ENCODE measurements at regions not wholly inside any gene's neighbourhood (a gene's known extent, or its start where the extent isn't known, plus 50 kb on each side); places are given as distances from the start of the nearest gene placed in this dataset.

DNA sequence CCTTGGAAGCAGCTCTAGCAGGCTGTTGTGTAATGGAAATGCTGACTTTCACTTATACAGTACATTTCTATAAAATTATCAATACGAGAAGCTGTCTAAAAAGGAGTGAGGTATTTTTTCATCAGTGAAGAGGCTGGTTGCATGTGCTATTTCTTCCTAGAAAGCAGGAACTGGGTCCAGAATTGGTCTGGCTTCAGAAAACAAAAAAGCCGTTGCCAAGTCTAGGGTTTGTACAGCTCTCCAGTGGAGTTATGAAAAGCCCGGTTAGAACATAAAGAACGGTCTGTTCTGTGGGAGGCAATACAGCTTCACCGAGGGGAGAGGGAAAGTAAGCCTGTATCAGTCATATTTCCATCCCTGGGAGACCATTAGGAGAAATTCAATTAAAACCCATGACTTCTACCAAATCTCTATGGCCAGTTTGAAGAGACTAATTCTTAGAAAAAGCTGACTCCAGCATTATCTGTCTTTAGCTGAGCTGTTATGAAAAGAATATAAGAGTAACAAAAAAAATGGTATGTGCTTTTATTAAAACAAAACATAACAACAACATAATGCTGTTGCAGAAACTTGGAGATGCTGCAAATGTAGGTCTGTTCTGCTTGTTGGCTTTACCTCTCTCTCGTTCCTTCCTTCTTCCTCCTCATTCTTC, 217.0 kb downstream of the CMPK2 start:
- DNase-seq: no peak

DNA sequence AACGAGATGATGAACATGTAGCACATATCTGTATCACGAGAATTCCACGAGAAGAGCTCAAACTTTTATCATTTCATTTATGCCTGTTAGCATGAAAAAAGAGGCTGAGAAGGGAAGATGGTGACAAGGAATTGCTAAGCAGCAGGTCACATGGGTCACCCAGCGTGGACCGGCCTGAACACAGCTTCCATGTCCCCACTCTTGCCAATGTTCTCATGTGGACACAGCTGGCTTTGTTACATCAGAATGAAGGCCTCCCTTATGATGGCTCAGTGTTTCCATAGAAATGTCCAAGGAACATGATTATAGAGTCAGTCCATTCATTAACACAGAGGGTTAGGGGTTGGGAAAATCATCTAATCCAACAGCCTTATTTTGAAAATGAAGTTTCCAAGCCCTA, 215.4 kb downstream of the CMPK2 start:
- DNase-seq: no peak

DNA sequence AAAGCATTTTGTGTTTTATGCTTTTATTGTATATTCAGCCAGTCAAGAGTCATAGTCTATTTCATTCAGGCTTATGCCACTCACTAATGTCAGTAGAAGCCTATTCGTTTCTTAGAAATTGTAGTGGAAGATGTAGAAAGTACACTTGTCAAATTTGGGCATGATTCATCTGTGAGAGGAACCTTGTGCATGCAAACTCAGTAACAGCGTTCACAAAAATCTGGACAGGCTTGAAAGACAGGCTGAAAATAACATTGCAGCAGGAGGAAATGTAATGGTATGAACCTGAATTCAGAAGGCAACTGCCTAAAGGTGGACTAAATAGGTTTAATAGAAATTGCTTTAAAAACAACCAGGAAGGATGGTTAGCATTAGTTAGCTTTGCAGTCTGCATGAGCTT, 213.5 kb downstream of the CMPK2 start:
- no peak for DNase-seq

DNA sequence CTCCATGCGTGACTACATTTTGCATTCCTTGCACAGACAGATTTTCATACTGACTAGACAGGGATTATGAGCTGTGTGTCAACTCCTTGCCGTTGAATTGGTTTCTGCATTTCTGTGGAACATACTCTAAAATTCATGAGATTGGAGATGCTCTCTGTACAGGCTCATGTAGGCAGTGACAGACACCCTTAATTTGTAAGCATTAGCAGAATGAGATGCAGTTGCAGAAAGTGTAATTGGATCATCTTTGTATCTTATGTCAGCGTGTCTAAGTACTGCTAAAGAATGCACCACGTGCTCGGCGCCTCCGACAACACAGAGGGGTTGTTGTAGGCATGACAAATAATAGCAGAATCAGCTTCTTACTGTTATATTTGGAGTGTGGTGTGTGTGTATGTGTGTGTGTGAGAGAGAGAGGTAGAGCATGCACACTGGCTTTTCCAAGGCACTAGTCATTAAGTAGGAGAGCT, 212.4 kb downstream of the CMPK2 start:
- no peak for DNase-seq

DNA sequence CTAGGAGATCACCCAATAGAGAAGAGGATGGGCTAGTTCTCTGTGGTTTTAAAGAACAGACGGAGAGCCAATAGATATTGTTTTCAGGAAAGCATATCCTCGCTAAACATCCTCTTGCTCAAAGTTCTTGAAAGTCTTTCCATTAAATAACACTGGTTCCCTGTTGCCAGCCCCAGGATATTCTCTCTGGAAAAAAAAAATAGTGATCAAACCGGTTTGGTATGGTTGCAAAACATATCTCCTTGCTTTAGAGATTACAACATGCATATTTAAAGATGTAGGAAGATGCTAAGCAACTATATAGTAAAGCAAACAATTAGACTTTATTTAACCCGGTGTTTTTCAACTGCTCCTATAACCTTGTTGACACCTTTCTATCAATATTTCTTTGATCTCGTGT, 211.4 kb downstream of the CMPK2 start:
- DNase-seq: no peak

DNA sequence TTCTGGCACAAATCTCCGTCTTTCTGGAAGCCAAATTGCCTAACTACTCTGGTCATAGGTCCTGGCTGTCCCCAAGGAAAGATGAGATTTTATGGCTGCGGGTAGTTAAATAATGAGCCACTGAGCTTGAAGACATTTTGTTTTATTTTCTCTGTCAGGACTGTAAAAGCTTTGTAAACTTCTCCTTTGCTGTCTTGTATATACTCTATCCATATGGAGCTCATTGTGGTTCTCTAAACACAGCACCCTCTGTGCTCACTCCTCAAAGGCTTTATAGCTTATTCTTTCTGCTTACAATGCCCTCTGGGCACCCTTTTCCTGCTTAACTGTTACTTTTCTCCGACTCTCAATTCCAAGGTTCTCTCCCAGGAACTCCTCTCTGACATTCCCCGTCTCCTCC, 209.1 kb downstream of the CMPK2 start:
- DNase-seq: no peak

DNA sequence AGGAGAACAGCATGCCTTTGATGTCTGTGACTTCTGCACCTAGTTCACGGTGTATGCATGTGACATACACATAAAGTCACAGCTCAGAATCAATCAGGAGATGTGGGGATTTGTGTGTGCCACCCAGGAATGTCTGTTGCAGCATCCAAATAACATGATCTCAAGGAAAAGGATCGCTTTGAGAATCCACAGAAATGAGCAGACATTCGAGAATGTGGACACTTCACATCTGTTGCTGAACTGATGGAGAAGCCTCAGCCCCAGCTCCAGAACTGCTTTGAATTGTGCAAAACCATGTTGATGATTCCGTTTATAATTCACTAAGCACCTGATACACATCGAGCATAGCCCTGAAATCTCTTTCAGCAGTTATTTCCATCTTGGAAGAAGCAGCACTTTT, 208.6 kb downstream of the CMPK2 start:
- DNase-seq: no peak

DNA sequence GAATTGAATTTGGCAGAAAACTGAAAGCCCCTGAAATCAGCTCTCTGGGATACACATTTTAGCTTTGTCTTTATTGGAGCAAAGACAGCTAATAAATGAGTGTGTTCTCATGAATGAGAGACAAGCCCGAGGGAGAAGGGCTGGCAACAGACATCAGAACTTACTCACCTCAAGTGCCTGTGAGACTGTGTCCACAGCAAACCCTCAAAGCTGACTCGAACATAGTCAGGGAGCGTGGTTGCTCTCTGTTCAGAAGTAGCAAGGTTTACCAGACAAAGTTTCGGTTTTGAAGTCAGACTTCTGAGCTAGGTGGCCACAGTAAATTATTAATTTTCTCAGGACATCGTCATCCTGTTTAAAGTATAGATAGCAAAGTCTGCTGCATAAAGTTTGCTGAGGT, 207.9 kb downstream of the CMPK2 start:
- no peak for DNase-seq

DNA sequence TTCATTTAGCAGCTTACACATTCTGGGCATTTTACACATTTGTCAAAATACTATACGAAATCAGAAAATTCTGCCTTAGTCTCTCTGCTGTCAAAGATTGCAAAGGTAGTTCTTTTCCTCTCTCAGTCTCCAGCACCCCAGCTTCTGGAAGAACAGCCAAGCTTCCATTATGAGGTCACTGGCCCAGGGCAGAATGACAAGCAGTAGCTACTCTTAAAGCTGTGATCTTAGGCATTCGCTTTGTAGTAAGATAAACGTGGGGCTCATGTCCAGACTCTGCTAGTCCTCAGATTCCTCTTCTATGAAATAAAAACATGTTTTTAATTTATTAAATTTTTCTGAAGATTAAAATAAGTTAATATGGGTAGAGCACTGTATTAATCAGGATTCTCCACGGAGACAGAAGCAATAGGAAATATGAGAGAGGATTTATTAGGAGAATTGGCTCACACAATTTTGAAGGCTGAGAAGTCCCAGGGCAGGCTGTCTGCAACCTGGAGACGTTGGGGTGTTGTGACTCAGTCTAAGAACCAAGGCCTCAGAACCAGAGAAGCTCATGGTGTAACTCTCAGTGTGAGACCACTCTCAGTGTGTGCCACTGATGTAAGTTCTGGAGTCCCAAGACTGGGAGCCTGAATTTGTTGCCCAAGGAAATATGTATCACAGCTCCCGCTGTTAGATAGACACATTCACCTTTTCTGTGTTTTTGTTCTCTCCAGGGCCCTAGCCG, 201.2 kb downstream of the CMPK2 start:
- no peak for DNase-seq

DNA sequence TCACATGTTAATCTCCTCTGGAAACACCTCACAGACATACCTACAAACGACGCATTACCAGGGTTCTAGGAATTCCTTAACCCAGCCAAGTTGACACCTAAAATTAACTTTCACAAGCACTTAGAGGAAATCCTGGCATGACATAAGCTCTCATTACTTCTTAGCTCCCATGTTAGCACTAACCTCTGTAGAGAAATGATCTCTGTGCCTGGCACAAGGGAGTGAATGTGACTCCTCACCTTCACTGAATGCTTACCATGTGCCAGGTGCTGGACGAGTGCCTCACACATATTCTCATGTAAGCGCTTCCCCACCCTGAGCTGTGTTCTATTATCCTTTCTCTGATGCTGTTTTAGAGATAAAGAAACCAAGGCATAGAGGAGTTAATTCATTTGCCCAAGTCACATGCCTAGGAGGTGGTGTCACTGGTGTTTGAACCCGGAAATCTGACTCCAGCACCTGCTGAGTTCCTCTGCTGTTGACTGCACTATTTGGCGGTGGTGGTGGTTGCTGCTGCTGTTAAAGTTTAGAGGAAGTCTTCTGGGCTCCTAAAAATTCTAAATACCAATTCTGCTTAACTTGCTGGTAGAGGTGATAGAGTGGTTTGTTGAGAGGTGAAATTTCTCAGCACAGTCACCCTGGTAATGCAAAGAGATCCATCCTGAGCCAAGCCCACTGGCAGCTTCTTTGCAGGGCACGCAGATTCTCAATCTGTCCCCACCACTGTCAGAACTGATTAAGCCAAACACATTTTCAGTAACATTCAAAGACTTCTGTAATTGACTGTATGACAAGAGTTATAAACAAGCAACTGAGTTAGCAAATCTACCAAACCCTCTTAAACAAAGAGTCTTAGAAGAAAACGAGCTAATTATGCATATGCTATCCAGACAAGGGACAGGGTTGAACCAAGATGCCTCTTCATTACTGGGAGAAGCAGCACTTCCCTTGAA, 200.3 kb downstream of the CMPK2 start:
- DNase-seq: no peak

DNA sequence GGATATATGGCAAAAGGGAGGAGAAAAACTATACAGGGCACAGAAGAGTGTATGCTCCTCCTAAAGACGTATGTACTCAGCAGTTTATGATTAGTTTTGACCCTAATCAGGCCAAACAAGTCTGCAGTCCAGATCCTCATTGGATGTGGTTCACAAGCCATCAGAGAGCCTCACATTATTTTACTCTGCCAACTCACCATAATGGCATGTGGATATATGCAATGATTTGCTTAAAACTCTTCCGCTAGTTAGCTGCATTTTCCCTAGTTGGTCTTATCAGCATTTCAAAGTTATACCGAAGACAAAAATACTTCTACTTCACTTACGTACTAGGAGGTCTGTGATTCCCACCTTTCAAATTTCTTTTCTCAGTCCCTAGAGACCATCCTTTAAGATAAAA, 198.4 kb downstream of the CMPK2 start:
- no peak for DNase-seq

DNA sequence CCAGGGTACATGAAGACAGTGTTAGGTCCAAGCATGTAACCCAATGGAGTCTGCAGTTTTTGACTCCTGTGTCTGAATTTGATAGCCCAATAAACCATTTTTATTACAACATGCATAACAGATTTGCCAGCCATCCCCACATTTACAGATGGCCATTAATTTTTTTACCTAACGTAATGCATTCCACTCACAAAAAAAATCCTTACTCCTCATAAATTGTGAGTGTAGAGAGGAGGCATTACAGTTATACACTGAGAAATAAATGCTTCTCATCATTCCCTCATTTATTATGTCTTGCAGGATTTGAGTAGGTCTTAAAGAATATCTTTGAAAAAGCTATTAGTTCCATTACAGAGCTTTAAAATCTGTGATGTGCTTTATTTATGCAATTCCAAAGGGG, 193.8 kb downstream of the CMPK2 start:
- no peak for DNase-seq

DNA sequence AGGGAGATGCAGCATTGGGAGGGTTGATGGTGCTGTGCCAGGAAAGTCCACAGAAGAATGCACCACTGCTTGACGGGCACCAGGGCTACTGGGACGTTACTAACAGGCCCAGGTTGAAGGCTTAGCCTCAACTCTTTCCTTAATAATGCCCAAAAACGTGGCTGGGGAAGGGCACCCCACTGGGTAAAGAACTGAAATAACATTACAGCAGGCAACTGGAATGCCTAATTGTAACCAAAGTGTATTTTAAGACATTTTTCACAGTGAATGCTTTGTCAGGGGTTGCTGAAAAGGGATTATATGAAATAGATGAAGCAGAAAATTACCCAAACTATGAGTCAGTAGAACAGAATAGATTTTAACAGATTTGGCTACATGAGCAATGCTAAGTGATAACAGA, 191.3 kb downstream of the CMPK2 start:
- no peak for DNase-seq

DNA sequence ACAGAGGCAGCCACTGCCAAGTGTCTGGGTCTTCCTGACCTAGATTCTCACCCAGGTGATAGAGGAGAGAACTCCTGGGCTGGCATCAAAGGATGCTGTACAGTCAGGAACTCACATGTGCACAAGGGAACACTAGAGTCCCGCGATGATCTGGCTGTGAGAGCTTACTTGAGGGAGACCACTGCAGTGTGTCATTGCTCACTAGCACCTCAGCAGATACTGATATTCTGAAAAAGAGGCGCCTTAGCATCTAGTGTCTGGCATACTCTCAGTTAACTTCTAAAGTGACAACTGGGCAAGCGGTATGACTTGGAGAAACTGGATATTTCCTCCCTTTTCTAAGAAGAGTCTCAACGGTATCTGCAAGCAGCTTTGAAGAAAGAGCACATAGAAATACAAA, 189.9 kb downstream of the CMPK2 start:
- no peak for DNase-seq

DNA sequence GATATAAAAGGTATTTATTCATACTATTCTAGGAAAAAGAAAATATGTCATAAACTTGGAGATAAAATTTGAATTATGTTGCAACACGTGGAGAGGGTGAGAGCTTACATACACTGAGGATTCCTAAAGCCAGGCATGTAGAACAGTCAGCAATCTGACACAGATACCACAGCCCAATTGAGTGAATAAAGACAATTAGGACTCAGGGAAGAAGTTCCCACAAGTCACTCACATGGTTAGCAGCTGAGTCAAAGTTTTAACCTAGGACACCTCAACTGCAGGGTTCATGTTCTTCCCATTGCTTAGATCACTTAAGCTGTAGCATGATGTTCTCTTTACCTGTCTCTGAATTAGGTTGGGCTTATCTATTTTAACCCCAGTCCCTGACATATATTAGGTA, 189.5 kb downstream of the CMPK2 start:
- no peak for DNase-seq

DNA sequence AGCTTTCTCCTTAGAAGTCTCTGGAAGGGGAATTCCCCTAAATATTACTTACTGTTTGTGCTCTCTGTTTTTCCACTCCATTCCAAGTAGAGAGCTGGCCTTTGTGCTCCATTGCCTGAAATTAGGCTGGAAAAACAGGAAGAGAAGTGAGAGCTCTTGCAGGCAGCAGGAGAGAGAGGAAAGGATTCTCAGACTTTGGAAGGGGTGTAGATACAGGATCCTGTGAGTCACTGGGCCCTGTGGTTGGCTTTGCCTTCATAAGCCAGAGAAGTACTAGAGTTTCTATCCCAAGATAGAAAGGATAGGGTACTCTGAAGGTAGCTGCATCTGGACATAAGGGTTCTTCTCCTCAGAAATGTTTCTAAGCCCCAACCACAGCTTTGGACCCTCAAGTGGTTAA, 188.9 kb downstream of the CMPK2 start:
- DNase-seq: no peak

DNA sequence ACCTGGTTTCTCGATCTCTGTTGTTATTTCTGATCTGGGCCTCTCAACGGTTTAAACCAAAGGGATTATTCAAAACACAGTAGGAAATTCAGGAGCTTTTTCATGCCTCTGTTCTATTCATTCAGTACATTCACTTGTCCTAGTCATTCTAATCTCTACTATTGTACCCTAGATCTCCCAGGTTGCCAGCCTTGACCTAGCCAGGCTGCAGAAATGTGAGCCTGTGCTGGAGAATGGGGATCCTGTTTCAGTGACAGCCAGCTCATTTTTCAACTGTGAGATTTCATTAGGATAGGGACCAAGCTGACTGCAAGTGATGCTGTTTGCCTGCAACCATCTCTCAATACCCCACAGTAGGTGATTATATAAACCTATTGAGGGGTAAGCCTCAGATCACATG, 186.2 kb downstream of the CMPK2 start:
- no peak for DNase-seq

DNA sequence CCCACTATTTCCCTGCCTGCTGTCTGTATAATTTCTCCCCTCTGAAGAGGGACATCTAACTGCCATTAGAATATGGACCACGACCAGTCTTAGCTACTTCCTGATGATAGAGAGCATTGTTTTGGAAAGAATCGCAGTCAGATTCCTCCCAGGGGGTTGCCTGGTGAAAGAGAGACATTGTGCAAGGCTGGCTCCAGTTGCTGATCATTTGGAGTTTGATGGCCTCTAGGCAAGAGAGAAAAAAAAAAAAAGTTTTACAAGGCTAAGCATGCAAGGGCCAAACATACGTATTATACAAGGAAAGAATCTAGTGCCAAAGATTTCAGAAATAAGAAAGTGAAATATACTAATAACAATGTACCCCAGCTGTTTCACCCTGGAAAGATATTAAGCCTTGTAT, 182.2 kb downstream of the CMPK2 start:
- no peak for DNase-seq

DNA sequence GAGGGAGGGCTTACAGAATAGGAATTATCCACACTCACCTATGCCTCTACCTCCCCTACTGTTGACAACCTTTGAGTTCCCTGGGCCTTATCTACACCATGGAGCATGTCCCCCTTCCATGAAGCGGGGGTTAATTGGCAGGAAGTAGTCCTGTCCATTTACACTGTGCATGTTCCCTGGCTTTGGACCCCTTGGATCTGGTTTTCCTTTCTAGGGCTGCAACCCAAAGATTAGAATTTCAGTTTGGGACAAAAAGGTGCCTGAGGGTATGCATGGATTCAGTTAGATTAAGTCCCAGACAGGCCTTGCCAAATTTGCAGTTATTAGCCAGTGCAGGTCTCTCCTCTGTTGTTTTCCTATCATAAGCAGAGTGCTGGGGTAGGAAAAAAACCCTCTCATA, 180.3 kb downstream of the CMPK2 start:
- no peak for DNase-seq

DNA sequence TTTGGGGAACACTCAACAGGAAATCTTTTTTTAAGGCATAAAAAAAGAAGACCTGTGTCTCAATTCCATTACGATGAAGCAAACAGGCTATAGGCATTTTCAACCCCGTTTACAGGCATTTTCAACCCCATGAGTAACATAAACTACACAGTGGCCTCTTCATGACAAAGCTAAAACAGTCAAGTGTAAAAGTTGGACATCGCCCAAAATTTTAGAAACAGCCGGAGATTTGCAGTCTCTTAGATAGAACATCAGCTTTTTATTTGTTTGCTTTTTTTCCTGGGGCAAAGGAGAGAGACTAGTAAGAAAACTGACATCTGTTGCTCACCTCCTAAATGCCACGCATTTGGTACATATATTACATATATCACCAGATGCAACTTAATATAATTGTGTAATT, 173.7 kb downstream of the CMPK2 start:
- no peak for DNase-seq

DNA sequence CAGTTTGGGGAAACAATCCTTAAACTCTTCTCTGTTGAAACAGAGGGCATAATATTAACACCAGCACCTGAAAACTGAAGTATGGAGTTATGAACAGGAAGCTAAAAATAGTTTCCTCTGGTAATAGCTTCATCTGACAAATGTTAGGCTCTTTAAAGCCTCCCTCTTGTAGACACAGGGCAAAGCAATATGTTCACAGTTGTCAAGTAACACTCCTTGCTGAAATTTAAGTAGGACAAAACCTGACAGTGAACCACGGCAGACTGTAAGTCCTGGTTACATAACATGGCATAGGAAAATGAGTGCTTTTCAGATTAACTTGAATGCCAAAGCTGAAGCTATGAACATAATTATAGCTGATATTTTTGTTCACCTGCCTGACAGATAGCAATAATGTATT, 172.9 kb downstream of the CMPK2 start:
- no peak for DNase-seq

DNA sequence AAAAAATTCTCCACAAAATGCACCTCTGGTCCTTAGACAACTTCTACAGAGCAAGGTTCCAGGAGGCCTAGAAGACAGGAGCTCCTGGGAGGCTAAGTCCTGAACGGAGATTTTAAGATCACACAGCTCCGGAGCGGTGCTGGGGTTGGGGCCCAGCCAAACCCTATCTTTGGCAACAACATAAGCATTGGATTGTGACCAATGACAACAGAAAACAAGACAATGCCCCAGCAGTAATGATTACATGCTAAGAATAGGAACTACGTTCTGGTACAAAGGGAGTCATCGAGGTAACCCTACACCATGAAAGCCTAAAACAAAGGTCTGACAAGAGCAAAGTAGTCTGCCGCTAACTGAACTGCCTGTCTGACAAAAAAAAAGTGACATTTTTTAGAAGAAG, 171.2 kb downstream of the CMPK2 start:
- DNase-seq: no peak

DNA sequence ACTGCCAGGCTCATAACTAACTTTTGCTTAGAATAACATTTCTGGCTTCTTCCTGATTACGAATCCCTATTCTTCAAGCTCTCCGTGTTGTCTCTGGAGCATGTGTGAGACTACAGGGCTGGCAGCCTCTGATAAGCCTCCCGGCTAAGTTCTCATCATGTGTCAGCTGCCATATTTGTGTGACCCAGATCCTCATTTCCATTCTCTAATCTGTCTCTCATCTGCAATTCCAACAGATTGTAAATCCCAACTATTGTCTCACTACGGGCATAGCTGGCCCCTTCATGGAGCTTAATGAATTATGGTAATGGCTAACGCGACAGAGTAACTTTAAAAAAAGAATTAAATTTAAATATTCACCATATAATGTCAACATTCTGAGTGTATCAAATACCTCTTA, 165.4 kb downstream of the CMPK2 start:
- no peak for DNase-seq

DNA sequence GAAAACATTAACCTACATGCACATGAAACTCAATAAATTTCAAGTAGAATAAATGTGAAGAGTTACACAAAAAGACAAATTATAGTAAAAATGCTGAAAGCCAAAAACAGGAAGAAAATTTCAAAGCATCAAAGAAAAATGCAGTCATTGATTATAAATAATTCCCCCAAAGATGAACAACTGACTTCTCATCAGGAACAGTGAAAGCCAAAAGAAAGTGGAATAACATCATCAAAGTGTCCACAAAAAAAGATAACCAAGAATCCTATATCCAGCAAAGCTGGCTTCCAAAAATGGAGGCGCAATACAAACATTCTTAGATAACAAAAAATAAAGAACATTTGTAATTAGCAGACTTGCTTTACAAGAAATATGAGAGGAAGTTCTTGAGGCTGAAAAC, 161.6 kb downstream of the CMPK2 start:
- DNase-seq: no peak

All from activated naive CD4-positive, alpha-beta T cell treated with Interleukin-2 at 50 U/mL for 16 hours (primary cell).